Naive thymus-derived CD4-positive, alpha-beta T cell (primary cell): ENCODE measurements at regions not wholly inside any gene's neighbourhood (a gene's known extent, or its start where the extent isn't known, plus 50 kb on each side); places are given as distances from the start of the nearest gene placed in this dataset.

Experiments
- ATAC-seq: fragments of 150-1000 bp; cut with Tn5 transposase; 2 replicates; pipeline ENCODE4 v1.10.0; 2021; ENCODE audit warnings: mild to moderate bottlenecking, moderate library complexity
- CTCF ChIA-PET: fragments of 350-600 bp; sonication (Branson Sonifier 250); formaldehyde crosslinking; loops from one replicate; lab custom pipeline; 2021; ENCODE audit warnings: antibody characterized with exemption; lab: Charles Lee
- POLR2A ChIA-PET: fragments of 350-600 bp; sonication (Branson Sonifier 250); formaldehyde crosslinking; loops from one replicate; lab custom pipeline; 2021; ENCODE audit warnings: antibody characterized with exemption, inconsistent platforms; lab: Charles Lee
- DNase-seq, 9 donors: peaks; one replicate each; pipeline versions ENCODE4 v3.0.0 to v3.0.0-alpha.2; 2020 to 2022; ENCODE audit warnings: mixed read lengths in 1 of 9
- H3K27ac ChIP-seq: one replicate; pipeline ENCODE4 v1.7.0; 2013; ENCODE audit warnings: mild to moderate bottlenecking, low read depth, low read length, moderate library complexity
- H3K27me3 ChIP-seq, 2 donors: one replicate each; pipeline ENCODE4 v1.7.0; 2013; ENCODE audit warnings: low read length in 2 of 2, mild to moderate bottlenecking in 2 of 2, moderate library complexity in 2 of 2; ENCODE audit not compliant: control insufficient read depth in 2 of 2, insufficient read depth in 2 of 2
- H3K36me3 ChIP-seq, 3 experiments: 1 replicate in 2 of 3; 2 replicates in 1 of 3; pipeline ENCODE4 v1.7.0; 2013; ENCODE audit warnings: low read length in 3 of 3, mild to moderate bottlenecking in 3 of 3, moderate library complexity in 1 of 3; ENCODE audit not compliant: insufficient read depth in 3 of 3, control insufficient read depth in 2 of 3
- H3K4me1 ChIP-seq, 2 donors: one replicate each; pipeline ENCODE4 v1.7.0; 2013; ENCODE audit warnings: low read length in 2 of 2, mild to moderate bottlenecking in 2 of 2, moderate library complexity in 1 of 2; ENCODE audit not compliant: control insufficient read depth in 2 of 2, insufficient read depth in 2 of 2
- H3K4me3 ChIP-seq: 2 replicates; pipeline ENCODE4 v1.7.0; 2013; ENCODE audit warnings: mild to moderate bottlenecking, low read length
- H3K9me3 ChIP-seq, 3 experiments: 1 replicate in 2 of 3; 2 replicates in 1 of 3; pipeline ENCODE4 v1.7.0; 2013; ENCODE audit warnings: low read length in 3 of 3; ENCODE audit not compliant: control insufficient read depth in 2 of 3
- H3K27ac Mint-ChIP-seq, 9 donors: one replicate each; pipeline ENCODE4 v1.8.0; 2020 to 2022; ENCODE audit warnings: mixed read lengths in 9 of 9, mild to moderate bottlenecking in 8 of 9, moderate library complexity in 5 of 9, inconsistent platforms in 2 of 9
- H3K27me3 Mint-ChIP-seq, 5 donors: one replicate each; pipeline ENCODE4 v1.8.0; 2021 to 2022; ENCODE audit warnings: mixed read lengths in 5 of 5, mild to moderate bottlenecking in 1 of 5
- H3K36me3 Mint-ChIP-seq, 5 donors: one replicate each; pipeline ENCODE4 v1.8.0; 2020 to 2022; ENCODE audit warnings: mixed read lengths in 5 of 5, mild to moderate bottlenecking in 3 of 5, inconsistent platforms in 1 of 5
- H3K4me1 Mint-ChIP-seq, 7 donors: one replicate each; pipeline ENCODE4 v1.8.0; 2020 to 2022; ENCODE audit warnings: mixed read lengths in 7 of 7, mild to moderate bottlenecking in 3 of 7, inconsistent platforms in 1 of 7
- H3K4me3 Mint-ChIP-seq, 10 donors: one replicate each; pipeline ENCODE4 v1.8.0; 2020 to 2022; ENCODE audit warnings: mild to moderate bottlenecking in 10 of 10, mixed read lengths in 10 of 10, moderate library complexity in 6 of 10, inconsistent platforms in 2 of 10
- H3K9me3 Mint-ChIP-seq, 11 donors: one replicate each; pipeline ENCODE4 v1.8.0; 2020 to 2022; ENCODE audit warnings: mixed read lengths in 11 of 11, mild to moderate bottlenecking in 4 of 11, inconsistent platforms in 1 of 11, moderate library complexity in 1 of 11
- intact Hi-C, 2 donors: fragments of 100-400 bp; cut with micrococcal nuclease; formaldehyde crosslinking; loops; one replicate each; pipeline ENCODE4 v1.15.1; 2023

DNA sequence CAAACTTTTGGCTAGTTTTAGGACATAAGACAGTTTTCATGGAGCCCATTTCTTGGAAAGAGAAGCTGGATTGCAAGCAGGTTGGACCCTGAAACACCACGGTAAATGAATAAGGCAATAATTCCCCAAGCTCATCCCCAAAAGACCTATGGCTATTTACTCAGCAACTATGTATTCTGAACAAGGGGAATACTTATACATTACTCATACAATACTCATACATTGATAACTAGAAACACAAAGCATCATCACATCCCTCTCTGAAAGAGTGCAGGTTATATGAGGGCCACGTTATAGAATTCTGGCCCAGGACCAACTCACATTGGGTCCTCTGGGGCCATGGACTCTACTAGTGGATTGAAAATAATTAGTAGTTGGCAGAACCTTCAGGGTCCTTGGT, 154.8 kb downstream of the TMX3 start:
- POLR2A ChIA-PET = no interaction called here
- H3K27me3 ChIP-seq = no peaks in the 10 kb centered on the region
- no peak overlapping the region for H3K27ac ChIP-seq
- H3K4me3 ChIP-seq = no peak overlapping the region
- H3K36me3 Mint-ChIP-seq = no peaks in the 10 kb centered on the region
- no peaks in the 10 kb centered on the region for H3K36me3 ChIP-seq
- CTCF ChIA-PET = interaction anchor here (0.8 kb wide), 1 partner anchor 10 kb away, joined by 9 read pairs; no protein-coding TSS in a partner anchor
- DNase-seq (no peak), ATAC-seq (no peak)
- H3K4me1 Mint-ChIP-seq = no peaks in the 10 kb centered on the region
- no peaks in the 10 kb centered on the region for H3K27me3 Mint-ChIP-seq
- no peak overlapping the region for H3K4me3 Mint-ChIP-seq
- H3K27ac Mint-ChIP-seq = no peak overlapping the region
- no peaks in the 10 kb centered on the region for H3K4me1 ChIP-seq
- H3K9me3 Mint-ChIP-seq = peaks cover 0 to 10% (median 0%) of the 10 kb centered on the region in 11 donors
- intact Hi-C loops = no loop called here
- H3K9me3 ChIP-seq = no peaks in the 10 kb centered on the region

DNA sequence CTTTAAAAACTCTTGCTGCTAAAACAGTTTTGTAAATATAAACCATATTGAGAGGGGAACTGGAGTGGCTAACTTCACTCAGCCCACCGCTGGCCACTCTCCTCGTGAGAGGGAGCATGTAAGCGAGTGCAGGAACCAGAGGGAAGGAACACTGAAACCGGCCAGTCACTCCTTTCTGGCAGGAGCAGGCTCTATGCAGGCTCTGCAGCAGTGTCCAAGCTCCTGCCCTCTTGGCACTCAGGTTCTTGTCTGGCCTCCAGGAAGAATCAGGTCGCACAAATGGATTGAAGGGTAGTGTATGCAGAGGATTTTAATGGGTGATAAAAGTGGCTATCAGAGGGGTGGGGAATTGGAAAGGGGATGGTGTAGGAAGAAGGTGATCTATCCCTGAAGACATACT, 157.7 kb downstream of the TMX3 start:
- Mint-ChIP-seq H3K9me3 (peaks cover 0 to 6% (median 0%) of the 10 kb centered on the region in 11 donors), H3K27me3 (peaks cover 0 to 4% (median 0%) of the 10 kb centered on the region in 5 donors), H3K4me1 (no peaks in the 10 kb centered on the region), H3K4me3 (no peak overlapping the region), H3K36me3 (no peaks in the 10 kb centered on the region), H3K27ac (peak overlapping the region in 1 of 9 donors; percentile 53)
- CTCF ChIA-PET = interaction anchor here (0.7 kb wide), 1 partner anchor 1061 kb away, joined by 4 read pairs; no protein-coding TSS in a partner anchor
- ATAC-seq = no peak
- POLR2A ChIA-PET = no interaction called here
- H3K36me3 ChIP-seq = no peaks in the 10 kb centered on the region
- H3K27ac ChIP-seq = no peak overlapping the region
- H3K4me3 ChIP-seq = no peak overlapping the region
- H3K4me1 ChIP-seq = no peaks in the 10 kb centered on the region
- no peaks in the 10 kb centered on the region for H3K9me3 ChIP-seq
- intact Hi-C loops = no loop called here
- H3K27me3 ChIP-seq = no peaks in the 10 kb centered on the region
- no peak for DNase-seq

DNA sequence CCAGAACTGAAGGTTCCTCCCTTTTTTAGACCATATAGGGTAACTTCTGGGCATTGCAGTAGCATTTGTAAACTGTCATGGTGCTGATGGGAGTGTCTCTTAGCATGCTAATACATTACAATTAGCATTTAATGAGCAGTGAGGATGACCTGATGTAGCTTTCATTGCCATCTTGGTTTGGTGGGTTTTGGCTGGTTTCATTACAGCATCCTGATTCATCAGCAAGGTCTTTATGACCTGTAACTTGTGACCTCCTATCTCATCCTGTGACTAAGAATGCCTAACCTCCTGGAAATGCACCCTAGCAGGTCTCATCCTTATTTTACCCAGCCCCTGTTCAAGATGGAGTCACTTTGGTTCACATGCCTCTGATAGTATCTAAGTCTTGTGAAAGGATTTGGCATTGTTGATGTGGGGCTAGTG, 159.0 kb downstream of the TMX3 start:
- H3K4me3 ChIP-seq = no peak overlapping the region
- H3K36me3 ChIP-seq = no peaks in the 10 kb centered on the region
- H3K4me3 Mint-ChIP-seq = no peak overlapping the region
- H3K36me3 Mint-ChIP-seq = no peaks in the 10 kb centered on the region
- no peak overlapping the region for H3K27ac Mint-ChIP-seq
- H3K27me3 Mint-ChIP-seq = peaks cover 0 to 14% (median 0%) of the 10 kb centered on the region in 5 donors
- POLR2A ChIA-PET = no interaction called here
- H3K9me3 Mint-ChIP-seq = peaks cover 0 to 6% (median 0%) of the 10 kb centered on the region in 11 donors
- DNase-seq (no peak), ATAC-seq (no peak)
- no peak overlapping the region for H3K27ac ChIP-seq
- H3K4me1 ChIP-seq = no peaks in the 10 kb centered on the region
- no peaks in the 10 kb centered on the region for H3K9me3 ChIP-seq
- CTCF ChIA-PET = no interaction called here
- no peaks in the 10 kb centered on the region for H3K27me3 ChIP-seq
- H3K4me1 Mint-ChIP-seq = no peaks in the 10 kb centered on the region
- intact Hi-C loops = no loop called here

DNA sequence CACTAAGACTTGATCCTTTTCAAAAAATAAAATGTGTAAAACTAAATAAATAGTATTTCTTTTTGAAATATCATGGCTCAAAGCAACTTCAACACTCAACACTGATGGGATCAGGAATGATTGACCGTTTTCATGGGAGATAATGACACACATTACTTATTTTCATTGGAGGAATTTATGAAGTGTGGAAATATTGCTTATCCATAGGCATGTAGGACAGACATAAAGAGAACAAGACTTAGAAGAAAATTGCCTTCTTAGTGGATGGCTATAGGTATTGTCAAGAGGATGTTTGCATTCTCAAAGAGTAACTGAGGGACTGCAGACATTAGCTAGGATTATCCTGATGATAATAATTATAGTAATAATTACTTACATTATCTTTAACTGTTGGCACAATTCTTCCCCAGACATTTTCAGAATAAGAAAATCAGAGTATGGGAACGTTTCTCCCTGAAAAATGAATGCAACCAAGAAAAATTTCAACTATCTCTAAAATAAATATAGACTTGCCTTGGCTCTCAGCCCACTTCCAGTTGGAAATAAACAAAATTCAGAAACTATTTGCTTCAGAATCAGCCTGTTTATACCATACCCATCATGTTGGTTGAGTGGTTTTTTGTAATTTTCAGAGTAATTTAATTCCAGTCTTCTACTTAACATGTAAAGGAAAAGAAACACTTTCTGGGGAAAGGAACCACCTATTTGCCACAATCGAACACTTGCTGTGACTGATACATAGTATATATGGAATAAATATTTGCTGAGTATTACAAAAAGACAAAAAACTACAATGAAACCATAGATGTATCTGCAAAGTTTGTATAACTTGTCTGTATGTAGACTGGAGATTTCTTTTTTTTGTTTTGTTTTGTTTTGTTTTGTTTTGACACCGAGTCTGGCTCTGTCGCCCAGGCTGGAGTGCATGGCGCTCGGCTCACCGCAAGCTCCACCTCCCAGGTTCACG, 165.7 kb downstream of the TMX3 start:
- Mint-ChIP-seq H3K27ac (no peak overlapping the region), H3K27me3 (peaks cover 0 to 16% (median 5%) of the 10 kb centered on the region in 5 donors), H3K36me3 (no peaks in the 10 kb centered on the region), H3K4me3 (no peak overlapping the region), H3K9me3 (peaks cover 0 to 3% (median 0%) of the 10 kb centered on the region in 11 donors), H3K4me1 (no peaks in the 10 kb centered on the region)
- intact Hi-C loops = no loop called here
- H3K27me3 ChIP-seq = no peaks in the 10 kb centered on the region
- no peaks in the 10 kb centered on the region for H3K4me1 ChIP-seq
- H3K9me3 ChIP-seq = no peaks in the 10 kb centered on the region
- CTCF ChIA-PET = no interaction called here
- no peak overlapping the region for H3K4me3 ChIP-seq
- no peak overlapping the region for H3K27ac ChIP-seq
- ATAC-seq = no peak
- POLR2A ChIA-PET = no interaction called here
- H3K36me3 ChIP-seq = no peaks in the 10 kb centered on the region
- DNase-seq = no peak

DNA sequence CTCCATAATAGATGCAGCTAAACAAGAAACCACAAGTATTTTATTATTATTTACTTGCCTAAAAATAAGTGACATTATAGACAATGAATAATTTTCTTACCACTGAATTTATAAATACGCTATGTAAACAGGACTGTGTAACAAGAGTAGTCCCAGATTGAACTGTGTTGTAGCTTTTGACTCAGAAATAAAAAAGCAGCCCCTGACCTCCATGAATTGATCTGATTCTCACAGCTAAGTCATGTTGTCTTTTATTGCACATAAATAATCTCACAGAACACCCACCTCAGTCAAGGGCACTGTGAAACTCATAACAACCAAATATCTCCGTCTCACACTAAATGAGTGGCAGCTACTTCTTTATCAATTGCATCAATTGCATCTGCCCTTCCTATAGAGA, 171.6 kb downstream of the TMX3 start:
- Mint-ChIP-seq H3K27me3 (peaks cover 0 to 4% (median 0%) of the 10 kb centered on the region in 5 donors), H3K36me3 (no peaks in the 10 kb centered on the region), H3K27ac (no peak overlapping the region), H3K4me3 (no peak overlapping the region), H3K4me1 (no peaks in the 10 kb centered on the region), H3K9me3 (peaks cover 0 to 3% (median 0%) of the 10 kb centered on the region in 11 donors)
- CTCF ChIA-PET = no interaction called here
- POLR2A ChIA-PET = no interaction called here
- Histone ChIP-seq H3K36me3 (no peaks in the 10 kb centered on the region), H3K9me3 (no peaks in the 10 kb centered on the region), H3K4me3 (no peak overlapping the region), H3K27ac (no peak overlapping the region), H3K27me3 (no peaks in the 10 kb centered on the region), H3K4me1 (no peaks in the 10 kb centered on the region)
- intact Hi-C loops = no loop called here
- no peak for DNase-seq
- no peak for ATAC-seq

DNA sequence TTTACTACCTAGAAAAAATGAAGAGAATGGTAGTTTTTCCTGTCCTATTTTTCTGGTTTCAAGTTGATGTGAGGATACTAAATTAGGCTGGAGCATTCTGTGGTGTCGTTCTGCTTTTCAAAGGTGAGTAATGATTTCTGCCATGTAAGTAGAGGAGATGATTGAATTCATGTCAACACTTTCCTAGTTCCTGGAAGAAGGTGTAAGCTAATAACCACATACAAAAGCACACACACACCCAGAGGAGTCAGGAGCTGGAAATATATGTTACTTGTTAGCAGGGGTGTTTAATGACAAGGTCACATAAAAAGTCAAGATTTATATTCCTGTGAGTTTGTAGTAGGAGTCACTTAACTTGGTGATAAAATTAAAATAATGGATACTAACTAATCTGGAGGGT, 172.1 kb downstream of the TMX3 start:
- POLR2A ChIA-PET = no interaction called here
- Mint-ChIP-seq H3K4me3 (no peak overlapping the region), H3K27me3 (peaks cover 0 to 4% (median 0%) of the 10 kb centered on the region in 5 donors), H3K36me3 (no peaks in the 10 kb centered on the region), H3K27ac (no peak overlapping the region), H3K9me3 (peaks cover 0 to 3% (median 0%) of the 10 kb centered on the region in 11 donors), H3K4me1 (no peaks in the 10 kb centered on the region)
- no peak overlapping the region for H3K27ac ChIP-seq
- no peaks in the 10 kb centered on the region for H3K27me3 ChIP-seq
- no peak for DNase-seq
- no peak overlapping the region for H3K4me3 ChIP-seq
- intact Hi-C loops = no loop called here
- no peaks in the 10 kb centered on the region for H3K4me1 ChIP-seq
- ATAC-seq = no peak
- CTCF ChIA-PET = no interaction called here
- H3K36me3 ChIP-seq = no peaks in the 10 kb centered on the region
- no peaks in the 10 kb centered on the region for H3K9me3 ChIP-seq
